GM18951 (cell line): ENCODE measurements at regions not wholly inside any gene's neighbourhood (a gene's known extent, or its start where the extent isn't known, plus 50 kb on each side); places are given as distances from the start of the nearest gene placed in this dataset.
"Not testable (repeated sequence)": the region's sequence is repeated elsewhere in the genome, so short reads cannot be mapped to it uniquely, and the experiment has no call there.

Experiments used
- POLR2A ChIP-seq: IDR thresholded peaks from 4 replicates; pipeline ENCODE4 v1.6.1; 2011; ENCODE audit warnings: mild to moderate bottlenecking; ENCODE audit not compliant: insufficient read length, insufficient read depth; ENCODE audit errors: extremely low read depth
- in situ Hi-C: fragments of 300-500 bp; cut with MboI; formaldehyde crosslinking; loops from one replicate; pipeline ENCODE4 v1.12.0; 2022; ENCODE audit warnings: low sequenced_read_pairs, mixed read lengths, inconsistent platforms; ENCODE audit not compliant: unreplicated experiment

GRCh38 chr9:19876569-19877316, 87.9 kb upstream of the SLC24A2 start:
- in situ Hi-C loops = no loop called here
- no peak for TF ChIP-seq POLR2A

GRCh38 chr9:19875291-19875920, 86.6 kb upstream of the SLC24A2 start:
- no peak for TF ChIP-seq POLR2A
- in situ Hi-C loops = no loop called here

GRCh38 chr9:19873188-19873587, 84.4 kb upstream of the SLC24A2 start:
- in situ Hi-C loops = not testable (repeated sequence)

GRCh38 chr9:19870988-19871387, 82.2 kb upstream of the SLC24A2 start:
- in situ Hi-C loops = no loop called here
- TF ChIP-seq POLR2A = no peak

GRCh38 chr9:19840953-19841352, 52.1 kb upstream of the SLC24A2 start:
- in situ Hi-C loops = no loop called here
- no peak for TF ChIP-seq POLR2A
